SK-N-SH treated with all-trans-retinoic acid at 6 μM for 48 hours (cell line): ENCODE measurements at regions not wholly inside any gene's neighbourhood (a gene's known extent, or its start where the extent isn't known, plus 50 kb on each side); places are given as distances from the start of the nearest gene placed in this dataset.

Experiments
- BACH2 ChIP-seq: fragments of 250-450 bp; sonication (Bioruptor Pico); IDR thresholded peaks from 2 replicates; pipeline ENCODE4 v1.9.0; 2021; ENCODE audit warnings: mild to moderate bottlenecking, borderline replicate concordance
- GLIS3 ChIP-seq: fragments of 250-450 bp; sonication (Bioruptor Pico); IDR thresholded peaks from 2 replicates; pipeline ENCODE4 v1.5.0; 2020; ENCODE audit warnings: mild to moderate bottlenecking, moderate library complexity
- TCF4 ChIP-seq: fragments of 250-450 bp; sonication (Bioruptor Pico); IDR thresholded peaks from 2 replicates; pipeline ENCODE4 v1.8.0; 2021; ENCODE audit warnings: mild to moderate bottlenecking, moderate library complexity, borderline replicate concordance
- TF ChIP-seq, protein P1 (sequence below): fragments of 250-450 bp; sonication (Bioruptor Pico); IDR thresholded peaks from 2 replicates; pipeline ENCODE4 v1.8.0; 2020; ENCODE audit warnings: mild to moderate bottlenecking, moderate library complexity, borderline replicate concordance

- TF ChIP-seq GLIS3 (CRISPR knock-in tag) (no peak), TCF4 (no peak), BACH2 (CRISPR knock-in tag) (no peak)
- TF ChIP-seq, protein P1, sequence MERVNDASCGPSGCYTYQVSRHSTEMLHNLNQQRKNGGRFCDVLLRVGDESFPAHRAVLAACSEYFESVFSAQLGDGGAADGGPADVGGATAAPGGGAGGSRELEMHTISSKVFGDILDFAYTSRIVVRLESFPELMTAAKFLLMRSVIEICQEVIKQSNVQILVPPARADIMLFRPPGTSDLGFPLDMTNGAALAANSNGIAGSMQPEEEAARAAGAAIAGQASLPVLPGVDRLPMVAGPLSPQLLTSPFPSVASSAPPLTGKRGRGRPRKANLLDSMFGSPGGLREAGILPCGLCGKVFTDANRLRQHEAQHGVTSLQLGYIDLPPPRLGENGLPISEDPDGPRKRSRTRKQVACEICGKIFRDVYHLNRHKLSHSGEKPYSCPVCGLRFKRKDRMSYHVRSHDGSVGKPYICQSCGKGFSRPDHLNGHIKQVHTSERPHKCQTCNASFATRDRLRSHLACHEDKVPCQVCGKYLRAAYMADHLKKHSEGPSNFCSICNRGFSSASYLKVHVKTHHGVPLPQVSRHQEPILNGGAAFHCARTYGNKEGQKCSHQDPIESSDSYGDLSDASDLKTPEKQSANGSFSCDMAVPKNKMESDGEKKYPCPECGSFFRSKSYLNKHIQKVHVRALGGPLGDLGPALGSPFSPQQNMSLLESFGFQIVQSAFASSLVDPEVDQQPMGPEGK = no peak
Observed at GRCh38 chr18:79613186-79613931, 66.2 kb upstream of the CTDP1 start.
